GM21825 (cell line): ENCODE measurements at regions not wholly inside any gene's neighbourhood (a gene's known extent, or its start where the extent isn't known, plus 50 kb on each side); places are given as distances from the start of the nearest gene placed in this dataset.

Source experiments
- ATAC-seq: cut with Tn5 transposase; IDR thresholded peaks from one replicate; pipeline ENCODE4 v1.9.1; 2021; ENCODE audit warnings: mild to moderate bottlenecking, moderate library complexity; ENCODE audit not compliant: unreplicated experiment

DNA sequence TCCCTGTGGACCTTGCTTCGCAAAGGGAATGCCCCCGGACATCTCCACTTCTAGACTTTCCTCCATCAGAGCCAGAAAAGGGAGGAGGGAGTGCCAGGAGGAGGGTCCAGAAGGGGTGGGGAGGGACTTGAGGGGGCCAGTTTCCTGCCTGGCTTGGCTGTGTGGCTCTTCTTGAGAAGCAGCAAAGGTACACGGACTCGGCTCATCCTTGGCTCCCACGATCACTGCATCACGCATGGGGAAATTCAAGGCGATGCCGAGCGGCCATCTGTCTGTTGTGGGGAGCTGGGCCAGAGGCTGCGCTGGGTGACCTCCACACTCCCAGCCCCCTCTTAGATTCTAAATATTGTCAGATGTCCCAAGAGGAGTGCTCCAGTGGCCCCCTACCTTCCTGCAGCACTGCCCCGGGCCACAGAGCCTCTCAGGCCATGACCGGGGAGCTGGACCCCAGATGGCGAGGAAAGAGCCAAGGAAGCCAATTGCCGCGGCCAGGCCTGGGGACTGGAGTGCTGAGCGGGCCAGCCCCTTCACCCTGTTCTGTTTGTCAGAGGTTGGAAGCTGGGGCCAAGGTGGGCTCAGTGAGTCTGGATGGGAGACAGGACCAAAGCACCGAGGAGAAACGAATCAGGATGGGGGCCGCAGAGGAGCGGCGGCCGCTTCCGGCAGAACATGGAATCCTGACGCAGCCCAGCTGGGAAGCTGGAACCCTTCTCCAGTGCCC, 104.5 kb downstream of the RBFOX3 start:
- ATAC-seq: no peak

DNA sequence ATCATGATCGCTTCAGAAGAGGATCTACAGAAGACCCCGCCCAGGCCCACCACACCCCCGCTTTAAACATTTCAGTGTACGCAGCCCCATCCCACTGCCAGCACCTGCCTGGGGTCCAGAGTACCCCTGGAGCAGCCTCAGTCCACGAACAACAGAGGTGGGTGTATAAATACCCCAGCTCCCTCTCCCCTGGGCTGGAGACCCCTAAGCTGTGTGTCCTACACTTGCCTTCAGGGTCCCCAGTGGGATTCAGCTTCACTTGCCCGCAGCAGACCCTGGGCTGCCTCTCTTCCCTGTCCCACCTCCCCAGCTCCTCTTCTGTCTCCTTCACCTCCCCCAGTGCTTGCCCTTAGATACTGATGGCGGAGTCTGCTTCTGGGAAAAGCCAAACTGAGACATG, 105.7 kb downstream of the RBFOX3 start:
- ATAC-seq: no peak

DNA sequence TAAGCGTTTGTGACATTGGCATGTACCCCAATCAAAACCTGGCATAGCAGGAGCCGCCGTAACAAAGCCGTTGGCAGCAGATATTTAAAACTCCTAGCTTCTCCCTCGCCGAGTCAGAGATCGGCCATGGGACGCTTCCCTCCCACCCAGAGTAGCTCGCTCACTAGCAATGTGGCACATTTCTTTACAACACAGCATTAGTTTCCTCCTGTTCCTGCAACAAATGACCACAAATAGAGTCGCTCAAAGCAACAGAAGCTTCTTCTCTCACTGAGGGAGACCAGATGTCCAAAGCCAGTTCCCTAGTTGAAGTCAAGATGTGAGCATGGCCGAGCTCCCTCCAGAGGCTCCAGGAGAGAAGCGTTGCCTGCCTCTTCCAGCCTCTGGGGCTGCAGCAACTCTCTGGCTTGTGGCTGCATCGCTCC, 106.7 kb downstream of the RBFOX3 start:
- no peak for ATAC-seq

DNA sequence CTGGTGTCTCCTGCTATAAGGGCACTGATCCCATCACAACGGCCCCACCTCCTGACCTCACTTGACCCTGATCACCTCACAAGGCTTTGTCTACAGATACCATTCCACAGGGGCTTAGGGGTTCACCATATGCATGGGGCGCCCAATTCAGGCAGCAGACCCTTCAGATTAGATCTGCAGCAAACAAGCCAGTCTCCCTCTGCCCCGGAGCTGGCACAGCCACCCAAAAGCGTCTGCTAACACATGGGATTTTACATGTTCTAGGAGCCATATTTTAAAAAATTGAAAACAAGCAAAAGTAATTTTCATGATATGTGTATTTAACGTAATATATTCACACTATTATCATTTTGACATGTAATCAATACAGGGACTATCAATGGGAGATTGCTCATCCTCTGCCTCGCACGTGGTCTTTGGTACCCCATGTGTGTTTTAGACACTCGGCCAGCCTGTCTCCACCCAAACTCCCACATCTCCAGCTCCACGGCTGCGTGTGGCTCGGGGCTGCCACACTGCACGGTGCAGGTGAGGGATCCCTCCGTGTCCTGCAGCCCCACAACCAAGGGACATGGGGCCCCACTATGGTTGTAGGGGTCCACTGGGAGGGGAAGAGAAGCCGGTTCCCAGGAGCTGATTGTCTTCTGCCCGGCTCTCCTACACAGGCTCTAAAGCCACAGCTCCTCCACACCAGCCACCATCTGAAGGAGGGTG, 107.6 kb downstream of the RBFOX3 start:
- no peak for ATAC-seq

DNA sequence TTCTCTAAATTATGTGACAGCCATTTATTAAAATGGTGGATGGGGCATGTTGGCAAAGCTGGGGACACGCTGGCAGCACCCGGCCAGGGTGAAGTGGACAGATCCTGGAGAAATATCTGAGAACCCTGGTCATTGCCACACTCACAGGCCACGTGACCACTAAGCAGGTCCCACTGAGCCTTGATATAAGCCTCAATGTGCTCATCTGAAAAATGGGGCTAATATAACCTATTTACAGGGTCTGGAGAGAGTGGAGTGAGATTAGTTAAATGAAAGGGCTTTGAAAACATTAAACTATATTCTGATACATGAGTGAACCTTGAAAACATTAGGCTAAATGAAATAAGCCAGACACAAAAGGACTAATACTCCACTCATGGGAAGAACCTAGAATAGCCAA, 108.9 kb downstream of the RBFOX3 start:
- ATAC-seq: no peak

DNA sequence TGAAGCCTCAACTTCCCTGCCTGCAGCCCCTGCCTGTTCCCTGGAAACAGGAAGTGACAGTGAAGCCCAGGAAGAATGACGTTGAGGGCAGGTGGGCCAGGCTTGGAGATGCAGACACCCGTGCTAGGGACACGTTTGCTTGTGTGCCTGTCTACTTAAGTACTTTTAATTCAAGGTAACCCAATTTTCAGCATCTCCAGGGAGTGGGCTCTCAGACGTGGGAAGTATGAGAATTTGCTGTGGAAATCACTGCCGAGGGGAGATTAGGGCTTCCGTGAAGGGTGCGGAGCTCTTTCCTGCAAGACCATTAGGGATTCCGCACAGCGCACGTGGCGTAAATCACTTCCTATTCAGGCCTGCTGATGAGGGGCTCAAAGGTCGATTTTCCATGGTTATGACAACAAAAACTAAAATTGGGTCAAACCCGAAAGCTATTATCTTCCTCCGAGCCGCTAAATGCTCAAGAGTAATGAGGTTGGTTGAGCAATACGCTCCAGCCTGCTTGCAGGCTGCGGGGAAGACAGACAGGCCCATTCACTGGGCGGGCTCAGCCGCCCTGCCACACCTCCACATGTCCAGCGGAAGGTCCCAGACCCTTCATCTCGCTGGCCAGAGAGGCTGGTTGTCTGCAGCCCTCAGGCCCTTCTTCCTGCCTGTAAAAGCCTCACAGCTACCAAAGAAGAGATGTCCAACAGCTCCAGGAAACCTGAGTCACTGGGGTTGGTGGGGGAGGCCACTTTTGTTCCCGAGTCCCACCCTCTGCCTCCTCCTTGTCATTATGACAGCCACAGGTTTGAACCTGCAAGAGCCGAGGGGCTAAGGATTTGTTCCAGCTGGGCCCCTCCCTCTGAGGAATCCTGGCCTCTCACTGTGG, 109.9 kb downstream of the RBFOX3 start:
- ATAC-seq: no peak

DNA sequence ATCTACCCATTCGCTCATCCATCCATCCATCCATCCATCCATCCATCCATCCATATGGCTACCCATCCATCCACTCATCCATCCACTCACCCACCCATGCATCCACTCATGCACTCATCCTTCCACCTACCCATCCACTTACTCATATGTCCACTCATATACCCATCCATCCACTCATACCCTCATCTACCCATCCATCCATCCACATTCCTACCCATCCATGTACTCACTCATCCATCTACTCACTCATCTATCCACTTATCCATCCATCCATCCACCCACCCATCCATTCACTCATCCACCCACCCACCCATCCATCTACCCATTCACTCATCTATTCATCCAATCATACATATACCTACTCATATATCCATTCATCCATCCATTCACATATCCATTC, 112.0 kb downstream of the RBFOX3 start:
- no peak for ATAC-seq

DNA sequence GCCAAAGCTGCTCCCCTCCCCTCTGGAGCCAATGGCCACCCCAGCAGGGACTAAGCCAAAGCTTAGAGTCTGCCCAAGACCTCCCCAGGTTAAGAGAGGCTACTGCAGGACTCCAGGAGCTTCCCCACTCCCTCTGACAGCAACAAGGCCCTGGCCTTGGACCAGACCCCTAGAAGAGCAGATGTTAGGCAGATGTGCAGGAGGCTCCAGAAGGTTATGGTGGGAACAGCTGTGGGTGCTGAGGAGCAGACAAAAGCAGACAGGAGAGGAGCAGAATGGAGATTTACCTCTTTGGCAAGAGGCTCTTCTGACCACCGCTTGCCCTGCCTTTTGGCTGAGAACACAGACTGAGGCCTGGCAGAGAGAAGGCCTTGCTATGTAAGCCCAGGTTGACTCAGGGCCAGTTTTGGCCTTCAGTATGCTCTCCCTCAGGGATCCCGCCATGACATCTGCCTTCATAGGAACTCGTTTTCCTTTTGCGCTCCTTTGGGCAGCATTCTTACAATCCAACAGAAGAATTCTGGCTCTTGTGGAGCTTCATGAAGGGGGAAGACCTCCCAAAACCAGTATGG, 113.0 kb downstream of the RBFOX3 start:
- ATAC-seq: no peak

DNA sequence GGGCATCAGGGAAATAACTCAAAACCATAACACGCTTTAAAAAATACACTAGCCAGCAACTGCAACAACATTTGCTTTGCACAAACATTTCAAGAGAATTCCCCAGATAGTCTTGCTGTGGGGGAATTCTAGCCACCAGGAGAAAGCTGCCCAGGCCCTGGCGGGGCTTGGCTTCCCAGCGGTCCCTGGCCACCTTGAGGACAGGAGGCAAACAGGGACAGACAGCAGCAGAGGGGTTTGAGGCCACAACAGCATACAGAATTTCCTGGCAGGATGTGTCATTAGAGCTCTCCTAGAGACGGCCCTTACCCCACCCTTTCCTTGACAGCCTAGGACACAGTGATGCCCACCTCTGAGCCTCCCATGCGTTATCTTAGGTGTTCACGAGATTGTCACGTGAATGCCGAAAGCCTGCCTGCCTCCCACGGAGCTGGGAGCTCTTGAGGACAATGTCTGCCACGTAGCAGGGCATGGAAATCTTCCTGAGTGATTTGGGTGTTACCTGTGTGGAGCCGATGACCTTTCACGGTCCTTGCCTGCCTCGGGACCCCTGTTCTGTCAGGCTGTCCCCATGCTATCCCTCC, 114.3 kb downstream of the RBFOX3 start:
- ATAC-seq: no peak

DNA sequence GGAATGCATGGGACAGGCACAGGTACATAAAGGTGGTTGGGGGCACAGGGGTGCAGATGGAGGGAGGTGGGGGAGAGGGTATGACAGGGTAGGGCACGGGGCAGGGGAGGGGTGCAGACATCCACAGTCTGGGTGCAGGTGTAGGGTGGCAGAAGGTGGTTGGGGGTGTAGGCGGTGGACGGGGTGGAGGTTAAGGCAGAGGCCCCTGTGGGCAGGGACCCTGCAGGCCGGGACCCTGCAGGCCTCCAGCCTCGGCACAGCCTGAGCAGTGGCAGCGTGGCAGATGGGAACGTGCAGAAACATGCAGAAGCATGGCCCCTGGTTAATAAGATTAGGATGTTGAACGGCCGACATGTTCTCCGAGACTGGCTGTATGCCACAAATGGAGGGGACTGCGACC, 115.2 kb downstream of the RBFOX3 start:
- ATAC-seq: no peak

DNA sequence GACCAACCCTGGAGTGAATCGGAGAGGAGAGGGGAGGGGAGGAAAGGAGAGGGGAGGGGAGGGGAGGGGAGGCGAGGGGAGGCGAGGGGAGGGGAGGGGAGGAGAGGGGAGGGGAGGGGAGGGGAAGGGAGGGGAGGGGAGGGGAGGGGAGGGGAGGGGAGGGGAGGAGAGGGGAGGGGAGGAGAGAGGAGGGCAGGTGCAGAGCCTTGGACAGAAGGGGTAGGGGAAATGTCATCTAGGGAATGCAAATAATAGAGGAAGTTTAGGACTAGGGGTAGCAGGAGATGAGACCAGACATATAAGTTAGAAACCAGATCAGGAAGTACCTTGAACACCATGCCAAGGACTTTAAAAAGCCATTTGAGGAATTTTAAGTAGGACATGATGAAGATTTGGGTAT, 119.8 kb downstream of the RBFOX3 start:
- ATAC-seq: no peak

DNA sequence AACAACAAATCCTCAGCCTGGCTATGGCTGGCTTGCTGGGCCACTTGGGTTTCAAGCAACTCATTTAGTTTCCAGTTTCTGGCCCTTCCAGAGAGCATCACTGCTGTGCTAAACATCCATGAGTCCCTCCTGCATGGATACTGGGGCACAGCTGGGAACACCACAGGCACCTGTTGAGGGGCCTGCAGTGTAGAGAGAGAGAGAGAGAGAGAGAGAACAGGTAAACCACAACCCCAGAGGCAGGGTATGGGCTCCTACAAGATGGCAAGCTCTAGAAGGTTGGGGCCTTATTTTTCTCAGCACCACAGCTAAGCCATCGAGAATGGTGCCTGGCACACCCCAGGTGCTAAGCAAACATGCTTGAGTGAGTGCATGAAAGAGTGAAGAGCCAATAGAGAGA, 120.3 kb downstream of the RBFOX3 start:
- ATAC-seq: no peak

DNA sequence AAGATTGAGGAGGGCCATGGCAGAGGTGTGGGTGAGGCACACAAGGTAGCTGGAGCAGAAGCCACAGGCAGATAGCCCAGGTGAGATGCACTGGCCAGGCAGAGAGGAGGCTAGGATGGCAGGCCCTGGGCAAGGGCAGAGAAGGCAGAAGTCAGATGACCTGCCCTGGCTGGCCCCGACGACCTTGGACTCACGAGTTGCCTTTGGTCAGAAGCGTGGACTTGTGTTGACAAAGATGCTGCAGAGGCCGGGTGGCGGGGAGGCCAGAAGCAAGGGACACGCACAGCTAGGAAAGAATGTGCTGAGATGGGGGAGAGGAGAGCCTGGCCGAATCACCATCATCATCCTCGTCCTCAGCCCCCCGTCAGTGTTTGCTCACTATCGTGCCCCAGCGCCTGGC, 123.7 kb downstream of the RBFOX3 start:
- no peak for ATAC-seq

DNA sequence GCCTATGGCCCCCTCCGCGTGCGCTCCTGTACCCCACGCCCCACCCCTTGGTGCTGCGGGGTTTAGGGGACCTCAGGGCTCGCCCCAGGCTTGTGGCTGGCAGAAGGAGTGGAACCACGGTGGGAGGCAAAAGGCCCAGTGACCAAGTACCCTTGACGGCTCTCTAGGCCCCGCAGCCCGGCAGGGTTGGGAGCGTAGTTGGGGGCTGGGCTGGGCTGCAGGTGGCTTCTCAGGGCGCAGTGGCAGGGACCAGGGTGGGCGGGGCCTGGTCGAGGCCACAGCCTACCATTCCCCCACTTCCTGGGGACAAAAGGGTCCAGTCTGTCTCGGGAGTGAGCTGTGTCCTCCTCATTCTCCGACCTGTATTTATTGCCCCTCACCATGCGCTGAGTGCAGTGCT, 124.9 kb downstream of the RBFOX3 start:
- ATAC-seq: no peak

DNA sequence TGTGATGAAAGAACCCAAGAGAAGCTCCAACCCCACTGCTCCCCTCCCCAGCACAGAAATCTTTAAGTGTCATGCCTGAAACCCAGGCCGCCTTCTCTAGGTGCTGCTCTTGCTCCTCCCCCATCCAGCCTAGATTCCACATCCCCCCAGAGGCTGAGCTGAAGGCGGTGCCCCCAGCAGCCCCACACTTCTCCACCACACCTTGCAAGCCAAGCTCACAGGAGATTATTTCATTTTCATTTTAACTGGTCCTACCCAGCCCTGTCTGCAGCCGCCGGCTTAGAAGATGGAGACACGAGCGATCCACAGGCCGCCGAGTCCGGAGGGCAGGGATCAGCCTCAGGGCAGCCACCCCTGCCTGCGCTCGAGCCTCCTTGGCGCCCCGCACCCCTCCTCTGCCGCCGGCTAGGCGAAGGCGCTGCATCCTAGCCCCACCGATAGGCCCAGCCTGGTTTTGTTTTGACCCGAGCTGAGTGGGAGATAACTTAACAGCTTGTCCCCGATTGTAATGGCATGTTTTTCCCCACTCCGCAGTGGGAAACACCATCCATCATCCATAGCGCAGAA, 125.3 kb downstream of the RBFOX3 start:
- ATAC-seq: no peak

DNA sequence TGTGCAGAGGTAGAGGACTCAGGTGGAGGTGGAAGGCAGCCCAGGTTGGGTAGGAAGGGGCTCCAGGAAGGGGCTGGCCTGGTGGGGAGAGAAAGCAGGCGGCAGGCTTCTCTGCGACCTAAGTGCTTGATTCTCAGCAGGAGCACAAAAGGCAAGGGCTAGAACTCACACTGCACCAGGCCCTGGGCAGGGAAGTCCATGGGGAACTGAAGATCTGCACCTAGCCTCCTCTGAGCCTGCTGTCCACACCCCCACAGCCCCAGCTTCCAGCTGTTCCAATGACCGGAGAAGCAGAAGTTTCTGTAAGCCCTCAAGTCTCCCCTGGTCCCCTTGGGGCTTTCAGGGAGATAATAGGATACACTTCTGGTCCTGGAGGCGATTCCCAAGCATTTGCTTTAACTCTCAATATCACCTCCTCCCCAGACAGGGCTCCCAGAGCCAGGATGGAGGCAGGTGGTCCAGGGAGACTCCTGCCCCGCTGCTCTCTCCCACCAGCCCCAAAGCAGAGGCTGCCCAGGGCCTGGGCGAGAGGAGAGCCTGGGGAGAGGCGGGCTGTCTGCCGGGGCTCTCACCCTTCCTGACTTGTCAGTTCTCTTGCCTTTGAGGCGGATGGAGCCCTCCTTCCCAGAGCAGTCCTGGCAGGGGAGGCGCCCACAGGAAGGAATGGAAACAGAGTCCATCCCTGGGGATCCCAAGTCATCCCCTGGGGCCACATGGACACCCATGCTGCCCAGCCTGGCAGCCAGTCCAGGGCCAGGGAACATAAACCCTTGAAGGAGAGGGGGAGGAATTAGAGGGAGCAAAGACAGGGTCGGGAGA, 126.0 kb downstream of the RBFOX3 start:
- no peak for ATAC-seq

DNA sequence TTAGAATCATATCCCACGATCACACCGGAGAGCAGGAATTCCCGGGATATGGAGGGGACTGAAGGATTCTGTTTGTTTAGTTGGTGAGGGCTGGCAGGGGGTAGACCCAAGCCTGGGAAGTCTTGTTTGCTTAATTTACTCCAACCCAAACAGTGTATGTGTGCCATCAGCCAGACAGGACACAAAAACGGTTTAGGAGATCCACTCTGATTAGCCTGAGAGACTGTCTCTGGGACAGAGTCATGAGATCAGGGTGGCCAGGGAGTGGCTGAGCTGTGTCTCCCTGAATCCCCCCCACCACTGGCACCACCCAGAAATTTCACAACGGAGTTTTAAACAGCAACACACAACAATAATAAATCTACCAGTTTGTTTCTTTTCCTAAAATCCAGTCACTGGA, 127.0 kb downstream of the RBFOX3 start:
- ATAC-seq: no peak

DNA sequence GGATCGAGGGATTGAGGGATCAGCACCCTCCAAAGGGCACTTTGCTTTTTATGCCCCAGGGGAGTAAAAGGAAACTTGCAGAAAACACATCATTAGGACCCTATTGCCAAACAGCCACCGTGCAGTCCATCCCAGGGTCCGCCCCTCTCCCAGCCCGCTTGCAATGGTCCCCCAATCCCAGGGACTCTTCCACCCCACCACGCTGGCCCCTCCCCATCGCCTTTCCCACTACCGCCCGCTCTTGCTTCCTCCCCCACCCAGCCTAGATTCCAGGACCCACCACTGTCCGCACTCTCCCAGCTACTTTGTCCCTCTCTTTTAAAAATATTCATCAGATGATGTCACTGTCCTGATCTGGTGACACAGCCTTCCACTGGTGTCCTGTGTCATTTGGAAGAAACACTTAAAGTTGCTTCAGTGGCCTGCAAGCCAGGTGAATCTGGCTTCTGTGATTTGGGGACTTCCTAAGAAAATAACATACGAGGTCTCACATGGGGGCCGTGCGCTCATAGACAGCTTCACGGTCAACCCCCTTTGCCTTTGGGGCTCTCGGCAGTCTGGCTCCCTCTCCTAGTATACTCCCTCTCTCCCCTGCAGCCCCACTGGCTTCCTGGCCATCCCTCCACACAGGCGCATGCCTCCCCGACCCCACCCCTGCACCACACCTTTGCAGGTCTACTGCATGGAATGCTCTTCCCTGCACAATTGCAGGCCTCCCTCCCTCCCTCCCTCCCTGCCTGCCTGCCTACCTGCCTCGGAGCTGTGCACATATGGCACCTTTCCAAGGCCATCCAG, 127.9 kb downstream of the RBFOX3 start:
- ATAC-seq: no peak

DNA sequence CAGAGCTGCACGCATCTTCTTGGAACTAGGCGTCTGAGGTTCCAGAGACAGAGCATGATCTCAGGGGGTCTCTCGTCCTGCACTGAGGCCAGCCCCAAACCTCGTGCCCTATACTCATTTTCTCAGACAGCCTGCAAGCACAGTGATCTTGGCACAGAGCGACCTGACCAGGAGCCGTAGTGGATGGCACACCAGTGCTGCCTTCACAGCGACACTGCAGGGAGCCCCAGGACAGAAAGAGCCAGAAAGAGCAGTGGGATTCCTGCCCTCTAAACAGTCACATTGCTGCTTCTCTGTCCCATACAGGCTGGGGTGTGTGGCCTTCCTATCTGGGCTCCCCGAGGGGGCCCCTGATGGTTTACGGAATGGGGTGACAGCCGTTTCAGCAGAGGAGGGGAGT, 131.0 kb downstream of the RBFOX3 start:
- no peak for ATAC-seq
